Stimulated activated CD8-positive, alpha-beta memory T cell treated with anti-CD3 and anti-CD28 coated beads, Interleukin-2, amount 100 ng/mL, for 1 hour (primary cell): ENCODE measurements at regions not wholly inside any gene's neighbourhood (a gene's known extent, or its start where the extent isn't known, plus 50 kb on each side); places are given as distances from the start of the nearest gene placed in this dataset.
"Not testable (repeated sequence)": the region's sequence is repeated elsewhere in the genome, so short reads cannot be mapped to it uniquely, and the experiment has no call there.

Source experiments
- DNase-seq, 2 donors: peaks; one replicate each; pipeline ENCODE4 v3.0.0-alpha.2; 2020; ENCODE audit warnings: low read depth in 2 of 2

GRCh38 chr11:115632061-115632460, 127.8 kb upstream of the CADM1 start:
- DNase-seq, result no peak

- no peak for DNase-seq
These were observed 127.4 kb upstream of the CADM1 start for GRCh38 chr11:115631609-115632008.

GRCh38 chr11:115630214-115630613, 126.0 kb upstream of the CADM1 start:
- no peak for DNase-seq

- no peak for DNase-seq
These were observed 125.3 kb upstream of the CADM1 start for GRCh38 chr11:115629456-115630015.

GRCh38 chr11:115627666-115628460, 123.6 kb upstream of the CADM1 start:
- no peak for DNase-seq

- DNase-seq, result no peak
These were observed 122.9 kb upstream of the CADM1 start for GRCh38 chr11:115627071-115627470.

GRCh38 chr11:115626414-115626813, 122.2 kb upstream of the CADM1 start:
- no peak for DNase-seq

GRCh38 chr11:115625502-115625901, 121.3 kb upstream of the CADM1 start:
- DNase-seq, result no peak

- no peak for DNase-seq
These were observed 119.8 kb upstream of the CADM1 start for GRCh38 chr11:115624065-115624464.

- DNase-seq, result no peak
These were observed 118.8 kb upstream of the CADM1 start for GRCh38 chr11:115623021-115623451.

- DNase-seq, result no peak
These were observed 114.2 kb upstream of the CADM1 start for GRCh38 chr11:115618428-115618827.

- no peak for DNase-seq
These were observed 113.6 kb upstream of the CADM1 start for GRCh38 chr11:115617767-115618166.

- DNase-seq, result no peak
These were observed 112.8 kb upstream of the CADM1 start for GRCh38 chr11:115616971-115617370.

- DNase-seq, result no peak
These were observed 109.9 kb upstream of the CADM1 start for GRCh38 chr11:115613986-115614632.

GRCh38 chr11:115613004-115613403, 108.8 kb upstream of the CADM1 start:
- no peak for DNase-seq

GRCh38 chr11:115612046-115612730, 108.0 kb upstream of the CADM1 start:
- no peak for DNase-seq

- no peak for DNase-seq
These were observed 107.1 kb upstream of the CADM1 start for GRCh38 chr11:115611343-115611742.

- DNase-seq, result no peak
These were observed 106.7 kb upstream of the CADM1 start for GRCh38 chr11:115610908-115611307.

- DNase-seq, result not testable (repeated sequence)
These were observed 106.0 kb upstream of the CADM1 start for GRCh38 chr11:115610234-115610633.

- DNase-seq, result no peak
These were observed 104.8 kb upstream of the CADM1 start for GRCh38 chr11:115608976-115609375.

GRCh38 chr11:115607621-115608221, 103.5 kb upstream of the CADM1 start:
- no peak for DNase-seq
